Right lobe of liver (tissue), 6 donors: ENCODE measurements at regions not wholly inside any gene's neighbourhood (a gene's known extent, or its start where the extent isn't known, plus 50 kb on each side); places are given as distances from the start of the nearest gene placed in this dataset.
"Not testable (repeated sequence)": the region's sequence is repeated elsewhere in the genome, so short reads cannot be mapped to it uniquely, and the experiment has no call there.

ENCODE experiments used
- ATAC-seq, 4 donors: fragments of 200-7000 bp; cut with Tn5 transposase; one replicate each; pipeline ENCODE4 v1.9.1; 2020; ENCODE audit warnings: mild to moderate bottlenecking in 4 of 4, moderate library complexity in 4 of 4
- DNase-seq, 3 donors: peaks; one replicate each; pipeline ENCODE4 v3.0.0-alpha.2; 2020
- H3K27ac ChIP-seq, 3 donors: fragments of 200-600 bp; one replicate each; pipeline ENCODE4 v1.8.0; 2022
- H3K27me3 ChIP-seq, 2 donors: fragments of 200-600 bp; one replicate each; pipeline ENCODE4 v1.8.0; 2022
- H3K36me3 ChIP-seq, 4 donors: fragments of 200-600 bp; sonication (generic) in 1 of 4; one replicate each; pipeline versions ENCODE4 v1.5.1 to v1.8.0; 2017 to 2022; ENCODE audit warnings: control low read depth in 1 of 4
- H3K4me1 ChIP-seq, 4 donors: fragments of 200-600 bp; sonication (generic) in 1 of 4; one replicate each; pipeline versions ENCODE4 v1.5.1 to v1.8.0; 2017 to 2022; ENCODE audit warnings: control low read depth in 1 of 4
- H3K4me3 ChIP-seq, 3 donors: fragments of 200-600 bp; one replicate each; pipeline ENCODE4 v1.8.0; 2022
- H3K9me3 ChIP-seq, 4 donors: fragments of 200-600 bp; sonication (generic) in 1 of 4; one replicate each; pipeline versions ENCODE4 v1.5.1 to v1.8.0; 2017 to 2022; ENCODE audit warnings: control low read depth in 1 of 4
- POLR2A ChIP-seq: fragments of 450-650 bp; IDR thresholded peaks from one replicate; pipeline ENCODE4 v1.6.1; 2017; ENCODE audit warnings: antibody characterized with exemption, mild to moderate bottlenecking
- WGBS: methylation state at CpG from one replicate; pipeline ENCODE4 v1.1.6; 2018; ENCODE audit warnings: low coverage, low lambda C conversion rate; ENCODE audit not compliant: insufficient coverage; ENCODE audit errors: missing lambda C conversion rate; 5-methylcytosine and 5-hydroxymethylcytosine counted together
- intact Hi-C, 2 donors: fragments of 100-400 bp; cut with DNase I; formaldehyde crosslinking; loops; one replicate each; pipeline versions ENCODE4 v1.11.2 to v1.14.1; 2022
- TF ChIP-seq, protein P1 (sequence below), 4 donors: fragments of 200-600 bp in 3 of 4; fragments of 450-650 bp in 1 of 4; IDR thresholded peaks; one replicate each; pipeline versions ENCODE4 v1.5.1 to v1.8.0; 2016 to 2022; ENCODE audit warnings: antibody characterized with exemption in 4 of 4, mild to moderate bottlenecking in 2 of 4
- donor health status: DM: no; HTN: yes; CAD: no.
- donor health status: DM: no; HTN: no; CAD: no.
- donor health status: DM: no; HTN: no; CAD: no.
- donor health status: DM: no; HTN: yes; CAD: no.
- donor health status: DM: no; HTN: yes; CAD: no.

DNA sequence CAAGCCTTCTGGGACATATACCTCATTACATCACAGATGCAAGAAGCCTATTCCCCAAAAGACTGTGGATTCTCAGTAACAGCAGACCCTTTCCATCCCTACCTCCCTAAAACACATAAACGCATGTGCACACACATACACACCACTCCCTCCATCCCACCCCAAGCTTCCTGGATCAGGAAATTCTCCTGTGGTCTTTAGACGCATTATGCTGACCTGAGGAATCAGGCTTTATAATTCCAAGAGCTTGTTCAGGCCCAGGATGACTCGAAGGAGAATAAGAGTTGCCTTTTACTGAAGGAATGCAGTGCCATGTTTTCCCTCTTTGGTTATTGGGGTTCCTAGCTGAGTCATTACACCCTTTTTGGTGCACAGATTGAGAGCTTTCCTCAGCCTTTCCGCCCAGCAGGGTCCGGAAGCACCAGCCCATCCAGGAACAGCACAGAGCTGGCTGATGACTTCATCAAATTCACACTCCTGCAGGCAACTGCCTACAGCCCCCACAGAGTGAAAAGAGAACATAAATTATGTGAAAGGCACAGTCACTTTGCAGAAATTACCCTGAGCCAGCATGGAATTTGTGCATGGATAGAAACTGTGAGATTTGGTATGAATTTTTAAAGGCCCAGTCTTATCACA is 385.0 kb upstream of the TRPC7 start:
- TF ChIP-seq, protein P1, sequence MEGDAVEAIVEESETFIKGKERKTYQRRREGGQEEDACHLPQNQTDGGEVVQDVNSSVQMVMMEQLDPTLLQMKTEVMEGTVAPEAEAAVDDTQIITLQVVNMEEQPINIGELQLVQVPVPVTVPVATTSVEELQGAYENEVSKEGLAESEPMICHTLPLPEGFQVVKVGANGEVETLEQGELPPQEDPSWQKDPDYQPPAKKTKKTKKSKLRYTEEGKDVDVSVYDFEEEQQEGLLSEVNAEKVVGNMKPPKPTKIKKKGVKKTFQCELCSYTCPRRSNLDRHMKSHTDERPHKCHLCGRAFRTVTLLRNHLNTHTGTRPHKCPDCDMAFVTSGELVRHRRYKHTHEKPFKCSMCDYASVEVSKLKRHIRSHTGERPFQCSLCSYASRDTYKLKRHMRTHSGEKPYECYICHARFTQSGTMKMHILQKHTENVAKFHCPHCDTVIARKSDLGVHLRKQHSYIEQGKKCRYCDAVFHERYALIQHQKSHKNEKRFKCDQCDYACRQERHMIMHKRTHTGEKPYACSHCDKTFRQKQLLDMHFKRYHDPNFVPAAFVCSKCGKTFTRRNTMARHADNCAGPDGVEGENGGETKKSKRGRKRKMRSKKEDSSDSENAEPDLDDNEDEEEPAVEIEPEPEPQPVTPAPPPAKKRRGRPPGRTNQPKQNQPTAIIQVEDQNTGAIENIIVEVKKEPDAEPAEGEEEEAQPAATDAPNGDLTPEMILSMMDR (IDR thresholded peaks at IDR 0.05) = no peak
- TF ChIP-seq POLR2A = no peak
- DNase-seq (no peak), ATAC-seq (no peak)
- Histone ChIP-seq H3K4me3 (no peak overlapping the region), H3K36me3 (no peaks in the 10 kb centered on the region), H3K27ac (no peak overlapping the region), H3K4me1 (no peaks in the 10 kb centered on the region), H3K9me3 (no peaks in the 10 kb centered on the region), H3K27me3 (no peaks in the 10 kb centered on the region)
- intact Hi-C loops = no loop called here
- WGBS = 41% methylated on average over 5 of the region's 5 CpGs

DNA sequence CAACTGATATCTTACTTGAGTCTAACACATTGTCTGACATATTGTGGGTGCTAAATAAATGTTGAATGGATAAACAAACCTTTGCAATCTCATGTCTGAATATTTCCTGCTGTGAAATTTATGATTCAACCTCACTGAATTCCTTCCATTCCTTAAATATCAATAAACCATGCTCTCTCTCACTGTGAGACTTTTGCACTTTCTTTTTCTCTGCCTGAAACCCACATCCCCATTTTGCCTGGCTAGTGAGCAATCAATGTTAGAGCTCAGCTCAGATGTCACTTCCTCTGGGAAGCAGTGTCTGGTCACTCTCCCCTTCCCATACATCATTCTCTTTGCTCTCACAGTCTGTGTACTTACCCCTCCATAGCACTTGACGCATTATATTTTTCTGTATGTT is 383.7 kb upstream of the TRPC7 start:
- intact Hi-C loops = no loop called here
- Histone ChIP-seq H3K27ac (no peak overlapping the region), H3K4me1 (no peaks in the 10 kb centered on the region), H3K4me3 (no peak overlapping the region), H3K36me3 (no peaks in the 10 kb centered on the region), H3K27me3 (no peaks in the 10 kb centered on the region), H3K9me3 (no peaks in the 10 kb centered on the region)
- 64% methylated on average over 1 of the region's 1 CpG for WGBS
- DNase-seq (no peak), ATAC-seq (no peak)
- TF ChIP-seq POLR2A = no peak
- TF ChIP-seq, protein P1 (IDR thresholded peaks at IDR 0.05) = no peak

DNA sequence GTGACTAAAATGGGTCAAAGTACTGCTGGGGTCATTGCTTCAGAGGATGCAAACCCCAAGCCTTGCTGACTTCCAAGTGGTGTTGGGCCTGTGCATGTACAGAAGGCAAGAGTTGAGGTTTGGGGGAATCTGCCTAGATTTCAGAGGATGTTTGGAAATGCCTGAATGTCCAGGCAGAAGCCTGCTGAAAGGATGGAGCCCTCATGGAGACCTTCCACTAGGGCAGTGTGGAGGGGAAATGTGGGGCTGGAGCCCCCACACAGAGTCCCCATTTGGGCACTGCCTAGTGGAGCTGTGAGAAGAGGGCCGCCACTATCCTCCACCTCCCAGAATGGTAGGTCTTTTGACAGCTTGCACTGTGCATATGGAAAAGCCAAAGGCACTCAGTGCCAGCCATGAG is 377.7 kb upstream of the TRPC7 start:
- ATAC-seq (no peak), DNase-seq (no peak)
- Histone ChIP-seq H3K4me1 (no peaks in the 10 kb centered on the region), H3K27me3 (no peaks in the 10 kb centered on the region), H3K4me3 (no peak overlapping the region), H3K36me3 (no peaks in the 10 kb centered on the region), H3K9me3 (no peaks in the 10 kb centered on the region), H3K27ac (no peak overlapping the region)
- TF ChIP-seq, protein P1 (IDR thresholded peaks at IDR 0.05) = no peak
- TF ChIP-seq POLR2A = no peak
- no CpG with 5 or more reads among the region's 1 CpG for WGBS
- intact Hi-C loops = no loop called here

DNA sequence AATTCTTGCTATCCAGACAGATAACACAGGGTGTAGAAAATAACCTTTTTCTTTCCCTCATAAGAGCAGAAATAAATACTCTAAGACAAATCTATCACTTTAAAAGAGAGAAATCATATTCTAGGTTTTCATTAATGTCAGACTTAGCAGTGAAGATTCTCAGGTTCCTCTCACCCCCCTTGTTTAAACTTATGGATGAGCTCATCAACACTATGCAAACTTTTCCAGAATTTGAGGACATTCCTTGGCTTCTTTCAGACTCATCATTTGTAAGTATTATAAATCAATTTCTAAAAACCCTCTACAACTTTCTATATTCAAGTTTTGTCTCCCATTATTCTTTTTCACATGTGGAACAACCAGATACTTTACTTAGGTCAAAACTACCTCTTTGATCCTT is 374.9 kb upstream of the TRPC7 start:
- no peaks in the 10 kb centered on the region for H3K27me3 ChIP-seq
- no peaks in the 10 kb centered on the region for H3K4me1 ChIP-seq
- intact Hi-C loops = no loop called here
- H3K27ac ChIP-seq = no peak overlapping the region
- H3K4me3 ChIP-seq = no peak overlapping the region
- no peaks in the 10 kb centered on the region for H3K9me3 ChIP-seq
- ATAC-seq = no peak
- H3K36me3 ChIP-seq = no peaks in the 10 kb centered on the region
- no peak for DNase-seq
- TF ChIP-seq, protein P1 (IDR thresholded peaks at IDR 0.05) = no peak
- no peak for TF ChIP-seq POLR2A

DNA sequence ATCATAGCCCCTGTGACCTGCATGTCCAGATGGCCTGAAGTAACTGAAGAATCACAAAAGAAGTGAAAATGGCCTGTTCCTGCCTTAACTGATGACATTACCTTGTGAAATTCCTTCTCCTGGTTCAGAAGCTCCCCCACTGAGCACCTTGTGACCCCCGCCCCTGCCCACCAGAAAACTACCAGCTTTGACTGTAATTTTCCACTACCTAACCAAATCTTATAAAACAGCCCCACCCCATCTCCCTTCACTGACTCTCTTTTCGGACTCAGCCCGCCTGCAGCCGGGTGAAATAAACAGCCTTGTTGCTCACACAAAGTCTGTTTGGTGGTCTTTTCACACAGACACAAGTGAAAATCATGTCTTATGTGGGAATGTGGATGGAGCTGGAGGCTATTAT is 373.9 kb upstream of the TRPC7 start:
- WGBS = 74% methylated on average over 4 of the region's 4 CpGs
- H3K4me3 ChIP-seq, H3K27me3 ChIP-seq, H3K36me3 ChIP-seq, ATAC-seq, H3K9me3 ChIP-seq, intact Hi-C loops, H3K27ac ChIP-seq, H3K4me1 ChIP-seq, DNase-seq: not testable (repeated sequence)
